NCI-H2171 (cell line): ENCODE measurements at regions not wholly inside any gene's neighbourhood (a gene's known extent, or its start where the extent isn't known, plus 50 kb on each side); places are given as distances from the start of the nearest gene placed in this dataset.
"Not testable (repeated sequence)": the region's sequence is repeated elsewhere in the genome, so short reads cannot be mapped to it uniquely, and the experiment has no call there.

ENCODE experiments used
- DNase-seq: peaks from one replicate; lab custom pipeline; 2025; lab: John Stamatoyannopoulos, UW

GRCh38 chr5:164998142-164998541 lies 1492.7 kb downstream of the MAT2B start:
- DNase-seq: no peak

- no peak for DNase-seq
Observed at GRCh38 chr5:164998590-164998989, 1493.2 kb downstream of the MAT2B start.

DNA sequence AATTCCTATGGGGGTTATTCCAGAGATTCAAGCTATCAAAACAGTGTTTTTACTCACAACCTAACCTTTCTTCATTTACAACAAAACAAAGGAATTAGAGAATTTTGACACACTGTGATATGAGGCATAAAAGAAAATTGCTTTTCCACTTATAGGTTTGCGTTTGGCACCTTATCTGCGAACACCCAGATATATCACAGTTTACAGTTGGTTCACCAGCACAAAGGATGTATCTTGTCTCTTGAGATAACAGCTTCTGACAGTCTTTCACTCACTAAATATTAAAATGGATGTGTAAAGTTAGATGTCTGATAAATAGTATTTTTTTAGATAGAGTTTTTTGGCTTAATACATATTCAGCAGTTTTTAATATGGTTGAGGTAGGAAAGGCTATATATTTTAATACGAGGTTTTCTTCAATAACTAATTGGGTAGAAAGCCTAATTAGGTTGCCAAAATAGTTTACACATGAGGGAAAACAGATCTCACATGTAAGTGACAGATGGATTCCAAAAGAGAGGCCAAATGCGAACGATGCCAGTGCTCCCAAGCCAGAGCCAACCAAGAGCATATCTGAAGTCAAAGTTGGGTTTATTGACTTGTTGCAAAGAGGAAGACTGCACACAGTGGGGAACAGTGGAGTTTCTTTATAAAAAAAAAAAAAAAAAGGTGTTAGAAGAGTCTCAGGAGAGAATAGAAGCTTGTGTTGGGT lies 1495.2 kb downstream of the MAT2B start:
- no peak for DNase-seq

GRCh38 chr5:165003283-165003682 lies 1497.9 kb downstream of the MAT2B start:
- no peak for DNase-seq

GRCh38 chr5:165004175-165004574 lies 1498.8 kb downstream of the MAT2B start:
- no peak for DNase-seq

DNA sequence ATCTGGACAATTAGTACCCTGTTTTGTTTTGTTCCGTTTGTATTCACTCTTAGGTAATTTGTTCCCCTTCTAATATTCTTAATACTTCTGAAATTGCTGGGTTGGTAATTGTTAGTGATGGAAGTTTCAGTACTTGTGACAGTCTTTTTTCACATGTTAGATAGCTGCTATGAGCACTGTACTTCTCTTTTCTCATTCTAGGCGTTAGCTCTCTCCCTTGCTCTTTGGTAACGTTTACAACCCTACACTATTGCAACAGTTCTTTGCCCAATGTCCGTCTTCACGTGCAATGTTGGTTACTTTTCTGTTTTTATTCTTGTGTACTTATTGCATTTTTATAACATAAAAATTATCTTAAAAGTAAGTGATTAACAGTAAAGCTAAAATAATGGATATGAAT lies 1509.0 kb downstream of the MAT2B start:
- no peak for DNase-seq

DNA sequence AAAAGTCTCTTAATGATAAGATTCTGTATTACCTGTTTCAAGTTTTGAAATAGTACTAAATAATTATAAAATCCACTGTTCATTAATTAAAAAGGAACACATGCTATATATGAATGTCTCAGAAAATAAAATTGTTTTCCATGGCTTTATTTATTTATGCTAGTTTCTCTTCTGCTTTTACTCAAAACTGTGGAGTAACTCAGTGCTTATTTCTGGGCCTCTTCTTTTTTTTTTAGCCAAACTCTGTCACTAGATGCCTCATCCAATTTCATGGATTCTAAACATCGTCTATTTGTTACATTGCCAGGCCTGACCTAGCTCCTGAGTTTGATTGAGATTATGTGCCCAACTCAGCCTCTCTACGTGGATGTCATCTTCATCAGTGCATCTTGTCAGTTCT lies 1509.7 kb downstream of the MAT2B start:
- DNase-seq: no peak

DNA sequence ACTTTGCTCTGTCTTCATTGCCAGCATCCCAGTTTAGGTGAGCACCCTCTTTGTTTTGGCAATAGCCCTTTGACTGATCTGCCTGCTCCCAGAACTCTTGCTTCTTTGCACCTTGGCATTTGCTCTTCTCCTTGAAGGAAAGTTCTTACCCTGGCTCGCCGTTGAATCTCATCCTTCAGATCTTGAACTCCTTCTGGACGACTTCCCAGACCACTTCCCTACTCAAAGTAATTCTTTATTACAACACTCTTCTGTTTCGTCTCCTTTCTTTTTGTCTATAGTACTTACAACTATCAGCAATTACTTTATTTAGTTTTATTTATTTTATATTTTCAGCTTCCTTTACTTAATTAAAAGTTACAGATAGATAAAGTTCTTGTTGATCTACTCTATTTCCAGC lies 1510.1 kb downstream of the MAT2B start:
- no peak for DNase-seq

DNA sequence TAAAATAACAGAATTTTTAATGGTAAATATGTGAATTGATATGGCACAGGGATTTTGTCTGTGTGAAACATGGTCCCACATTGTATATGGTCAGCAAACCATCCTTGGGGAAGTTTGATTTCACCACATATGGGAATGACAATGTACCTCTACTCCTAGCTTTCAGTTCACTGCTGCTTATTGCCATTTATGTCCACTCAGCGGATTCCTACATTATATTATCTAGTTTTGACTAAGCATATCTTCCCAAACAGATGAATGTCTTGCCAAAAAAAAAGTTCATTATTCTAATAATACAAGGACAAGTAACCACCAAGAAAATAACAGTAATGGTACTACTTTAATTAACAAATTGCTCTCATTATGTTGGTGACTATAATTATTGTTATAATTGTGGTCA lies 1521.6 kb downstream of the MAT2B start:
- no peak for DNase-seq

- DNase-seq: no peak
Observed at GRCh38 chr5:165028356-165028755, 1522.9 kb downstream of the MAT2B start.

DNA sequence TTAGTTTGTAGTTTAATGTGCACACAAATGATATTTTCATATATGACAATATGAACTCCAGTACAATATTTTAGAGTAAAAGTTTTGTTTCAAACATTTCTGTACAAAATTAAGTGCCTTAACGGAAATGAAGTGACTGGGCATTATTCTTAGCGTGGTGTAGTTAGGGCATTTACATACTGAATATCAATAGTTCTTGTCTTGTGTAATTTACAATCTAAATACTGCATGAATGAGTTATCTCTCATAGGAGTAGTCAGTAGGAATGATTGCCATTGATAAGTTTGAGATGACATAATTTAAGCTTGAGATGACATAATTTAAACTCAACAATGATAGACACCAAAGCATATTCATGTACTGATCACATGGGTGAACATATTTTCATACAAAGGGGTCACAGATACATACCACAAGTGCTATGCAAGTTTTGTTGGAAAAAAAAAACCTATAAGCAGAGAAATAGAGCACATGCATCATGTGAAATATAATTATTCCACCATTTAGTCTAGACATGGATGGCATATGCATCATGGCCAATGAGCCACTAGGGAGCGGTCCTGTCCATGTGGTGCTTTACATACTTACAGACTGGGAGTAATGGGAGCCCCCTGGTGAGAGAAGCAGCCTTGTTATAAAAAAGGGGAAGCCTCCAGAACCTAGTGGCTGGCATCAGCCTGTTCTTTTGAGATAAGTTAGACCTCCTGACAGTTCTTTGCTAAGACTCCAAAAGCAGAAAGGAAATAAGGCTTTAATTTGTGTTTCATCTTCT lies 1523.9 kb downstream of the MAT2B start:
- no peak for DNase-seq

DNA sequence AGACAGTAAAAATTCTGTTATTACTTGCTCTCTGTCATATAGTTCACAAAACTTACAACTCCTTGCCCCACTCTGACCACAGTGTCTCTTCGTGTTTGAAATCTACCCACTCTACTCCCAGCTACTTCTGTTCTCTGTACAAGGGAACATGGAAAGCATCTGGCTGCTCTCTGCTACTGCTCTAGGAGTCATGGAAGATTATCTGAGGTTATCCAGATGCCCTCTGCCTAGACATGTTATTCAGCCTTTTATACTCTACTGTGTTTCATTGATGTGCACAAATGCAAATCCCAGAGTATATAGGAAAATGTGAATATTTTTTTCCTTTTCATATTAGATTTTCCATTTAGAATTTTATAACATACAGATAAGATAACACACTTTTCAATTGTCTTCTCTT lies 1525.6 kb downstream of the MAT2B start:
- no peak for DNase-seq

GRCh38 chr5:165031371-165031770 lies 1526.0 kb downstream of the MAT2B start:
- DNase-seq: no peak

DNA sequence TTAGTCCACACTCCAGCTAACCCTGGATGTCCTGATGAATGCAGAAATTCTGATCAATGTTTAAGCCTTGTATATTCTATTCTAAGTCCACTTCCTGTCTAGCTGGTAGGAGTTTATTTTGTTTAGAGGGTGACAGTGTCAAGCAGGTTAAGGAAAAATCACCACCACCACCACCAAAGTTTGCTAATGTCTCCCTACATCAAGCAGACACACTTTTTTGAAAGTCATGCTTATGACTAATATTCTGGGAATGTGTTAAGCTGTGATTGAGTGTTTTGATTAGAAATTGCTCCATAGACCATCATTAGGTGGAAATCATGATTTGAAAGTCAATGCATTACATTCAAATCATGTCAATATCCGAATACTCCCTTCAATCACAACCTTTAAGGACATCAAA lies 1530.1 kb downstream of the MAT2B start:
- no peak for DNase-seq

DNA sequence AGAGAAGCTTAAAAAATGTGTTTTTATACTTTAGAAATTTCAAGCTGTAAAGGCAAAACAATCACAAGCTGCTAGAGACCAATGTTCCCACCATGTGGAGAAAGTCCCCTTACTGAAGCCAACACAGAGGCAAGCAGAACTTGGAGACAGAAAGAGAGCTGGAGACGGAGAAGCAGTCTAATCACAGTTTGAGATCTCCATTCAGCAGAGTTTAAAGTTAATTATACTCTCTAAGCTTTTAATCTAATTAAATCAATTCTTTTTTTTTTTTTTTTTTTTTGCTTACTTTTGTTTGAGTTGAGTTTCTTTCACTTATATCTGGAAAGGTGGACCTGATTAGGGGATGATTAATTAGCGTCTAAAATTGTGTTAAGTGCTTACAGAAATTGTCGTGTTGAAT lies 1534.3 kb downstream of the MAT2B start:
- DNase-seq: no peak

- not testable (repeated sequence) for DNase-seq
Observed at GRCh38 chr5:165045941-165046340, 1540.5 kb downstream of the MAT2B start.

GRCh38 chr5:165055476-165055875 lies 1550.1 kb downstream of the MAT2B start:
- no peak for DNase-seq

DNA sequence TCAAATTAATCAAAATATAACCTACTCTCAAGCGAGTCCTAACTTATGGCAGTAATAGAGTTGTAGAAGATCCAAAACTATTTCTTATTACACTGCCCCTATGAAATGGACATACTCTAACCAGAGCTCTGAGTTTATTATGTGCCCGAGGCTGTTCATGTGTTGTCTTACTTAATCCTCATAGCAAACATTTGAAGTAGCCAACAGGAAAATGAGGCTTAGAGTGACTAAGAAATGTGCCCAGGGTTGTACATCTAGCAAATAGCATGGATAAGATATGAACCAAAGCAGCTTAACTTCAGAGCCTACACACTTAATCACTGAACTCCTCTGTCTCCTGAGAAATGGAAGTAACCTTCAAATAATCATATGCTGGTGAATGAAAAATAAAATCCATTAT lies 1551.7 kb downstream of the MAT2B start:
- DNase-seq: no peak

GRCh38 chr5:165066751-165067385 lies 1561.4 kb downstream of the MAT2B start:
- DNase-seq: no peak

- no peak for DNase-seq
Observed at GRCh38 chr5:165076686-165077085, 1571.3 kb downstream of the MAT2B start.

GRCh38 chr5:165079389-165079788 lies 1574.0 kb downstream of the MAT2B start:
- no peak for DNase-seq

DNA sequence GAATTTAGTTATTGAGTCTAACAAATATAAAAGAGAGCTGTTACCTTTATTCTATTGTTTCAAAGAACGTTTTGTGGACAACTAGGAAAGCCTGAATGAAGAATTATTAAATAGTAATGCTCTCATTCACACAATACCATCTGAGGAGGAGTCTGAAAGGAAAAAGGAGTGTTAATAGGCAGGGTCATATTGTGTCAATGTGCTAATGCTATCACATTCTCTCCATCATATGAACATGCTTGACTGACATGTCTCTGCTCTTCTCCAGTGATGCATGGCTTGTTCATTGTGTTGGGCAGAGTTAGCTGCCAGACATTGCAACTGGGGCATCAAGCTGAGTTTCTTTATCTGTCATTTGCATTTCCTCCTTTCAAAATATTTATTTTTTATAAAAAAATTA lies 1578.0 kb downstream of the MAT2B start:
- no peak for DNase-seq

DNA sequence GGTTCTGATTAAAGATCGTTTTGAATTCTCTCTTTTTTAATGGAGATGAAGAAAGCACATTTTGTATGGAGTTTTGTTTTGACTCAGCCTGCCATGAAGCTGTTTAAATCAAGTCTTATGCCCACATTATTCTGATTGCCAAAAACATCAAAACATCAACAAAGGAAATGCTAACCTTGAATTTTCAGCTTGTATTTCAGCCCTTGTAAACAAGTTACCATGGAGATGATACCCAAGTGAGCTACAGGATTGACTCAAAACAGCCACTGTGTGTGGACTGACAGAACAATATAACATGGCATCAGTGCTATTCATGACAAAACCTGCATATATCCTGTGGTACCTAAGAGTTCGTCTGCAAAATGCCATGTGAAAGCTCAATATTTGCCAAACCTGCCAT lies 1581.0 kb downstream of the MAT2B start:
- DNase-seq: no peak
